ENCODE measurements at regions not wholly inside any gene's neighbourhood (a gene's known extent, or its start where the extent isn't known, plus 50 kb on each side); places are given as distances from the start of the nearest gene placed in this dataset.
"Not testable (repeated sequence)": the region's sequence is repeated elsewhere in the genome, so short reads cannot be mapped to it uniquely, and the experiment has no call there.

GRCh38 chrX:131356725-131357124, 67.6 kb upstream of the IGSF1 start:
- no peak for DNase-seq (ENCODE audit: low read depth)

GRCh38 chrX:131359611-131360010, 70.5 kb upstream of the IGSF1 start:
- no peak for DNase-seq (ENCODE audit: low read depth)

GRCh38 chrX:131365766-131366165, 76.7 kb upstream of the IGSF1 start:
- DNase-seq (ENCODE audit: low read depth), result no peak

GRCh38 chrX:131366407-131366806, 77.3 kb upstream of the IGSF1 start:
- DNase-seq (ENCODE audit: low read depth), result no peak

GRCh38 chrX:131388293-131388692, 99.2 kb upstream of the IGSF1 start:
- DNase-seq (ENCODE audit: low read depth), result no peak

- DNase-seq (ENCODE audit: low read depth), result no peak
Observed at GRCh38 chrX:131392666-131393065, 103.6 kb upstream of the IGSF1 start.

GRCh38 chrX:131393426-131393825, 104.3 kb upstream of the IGSF1 start:
- no peak for DNase-seq (ENCODE audit: low read depth)

- no peak for DNase-seq (ENCODE audit: low read depth)
Observed at GRCh38 chrX:131394384-131394783, 105.3 kb upstream of the IGSF1 start.

- DNase-seq (ENCODE audit: low read depth), result no peak
Observed at GRCh38 chrX:131397891-131398290, 108.8 kb upstream of the IGSF1 start.

GRCh38 chrX:131399678-131400428, 110.7 kb upstream of the IGSF1 start:
- DNase-seq (ENCODE audit: low read depth), result no peak

GRCh38 chrX:131402124-131402811, 113.2 kb upstream of the IGSF1 start:
- DNase-seq (ENCODE audit: low read depth), result no peak

GRCh38 chrX:131405497-131405896, 116.4 kb upstream of the IGSF1 start:
- DNase-seq (ENCODE audit: low read depth), result peak; percentile 0

GRCh38 chrX:131424895-131425294, 119.0 kb upstream of the OR13H1 start:
- no peak for DNase-seq (ENCODE audit: low read depth)

- DNase-seq (ENCODE audit: low read depth), result not testable (repeated sequence)
Observed at GRCh38 chrX:131430465-131430864, 113.4 kb upstream of the OR13H1 start.

- DNase-seq (ENCODE audit: low read depth), result no peak
Observed at GRCh38 chrX:131441033-131441432, 102.8 kb upstream of the OR13H1 start.

GRCh38 chrX:131445955-131446354, 97.9 kb upstream of the OR13H1 start:
- no peak for DNase-seq (ENCODE audit: low read depth)

- DNase-seq (ENCODE audit: low read depth), result not testable (repeated sequence)
Observed at GRCh38 chrX:131461855-131462254, 82.0 kb upstream of the OR13H1 start.

- not testable (repeated sequence) for DNase-seq (ENCODE audit: low read depth)
Observed at GRCh38 chrX:131473809-131474208, 70.1 kb upstream of the OR13H1 start.

- no peak for DNase-seq (ENCODE audit: low read depth)
Observed at GRCh38 chrX:131477498-131477897, 66.4 kb upstream of the OR13H1 start.
